Stimulated activated naive B cell treated with anti-CD40 and anti-IgM and Interleukin-4, amounts not matched to agents 10 μg/mL and 1 μg/mL and 100 μg/mL, for 72 hours (primary cell): ENCODE measurements at regions not wholly inside any gene's neighbourhood (a gene's known extent, or its start where the extent isn't known, plus 50 kb on each side); places are given as distances from the start of the nearest gene placed in this dataset.
"Not testable (repeated sequence)": the region's sequence is repeated elsewhere in the genome, so short reads cannot be mapped to it uniquely, and the experiment has no call there.

Experiments used
- ATAC-seq, 2 donors: fragments of 150-1000 bp; cut with Tn5 transposase; replicated peaks; 2 replicates each; pipeline ENCODE4 v1.10.0; 2021; ENCODE audit warnings: moderate library complexity in 1 of 2
- DNase-seq: peaks from one replicate; pipeline ENCODE4 v3.0.0; 2021
- H3K27ac Mint-ChIP-seq: one replicate; pipeline ENCODE4 v1.8.0; 2022; ENCODE audit warnings: mild to moderate bottlenecking, mixed read lengths
- H3K27me3 Mint-ChIP-seq, 2 donors: one replicate each; pipeline ENCODE4 v1.8.0; 2022; ENCODE audit warnings: mixed read lengths in 2 of 2
- H3K36me3 Mint-ChIP-seq, 2 donors: one replicate each; pipeline ENCODE4 v1.8.0; 2022; ENCODE audit warnings: mixed read lengths in 2 of 2, mild to moderate bottlenecking in 1 of 2
- H3K4me1 Mint-ChIP-seq, 2 donors: one replicate each; pipeline ENCODE4 v1.8.0; 2022; ENCODE audit warnings: mixed read lengths in 2 of 2, mild to moderate bottlenecking in 1 of 2
- H3K4me3 Mint-ChIP-seq, 2 donors: one replicate each; pipeline ENCODE4 v1.8.0; 2022; ENCODE audit warnings: mild to moderate bottlenecking in 2 of 2, mixed read lengths in 2 of 2, moderate library complexity in 1 of 2
- H3K9me3 Mint-ChIP-seq, 2 donors: one replicate each; pipeline ENCODE4 v1.8.0; 2022; ENCODE audit warnings: mixed read lengths in 2 of 2, mild to moderate bottlenecking in 1 of 2

DNA sequence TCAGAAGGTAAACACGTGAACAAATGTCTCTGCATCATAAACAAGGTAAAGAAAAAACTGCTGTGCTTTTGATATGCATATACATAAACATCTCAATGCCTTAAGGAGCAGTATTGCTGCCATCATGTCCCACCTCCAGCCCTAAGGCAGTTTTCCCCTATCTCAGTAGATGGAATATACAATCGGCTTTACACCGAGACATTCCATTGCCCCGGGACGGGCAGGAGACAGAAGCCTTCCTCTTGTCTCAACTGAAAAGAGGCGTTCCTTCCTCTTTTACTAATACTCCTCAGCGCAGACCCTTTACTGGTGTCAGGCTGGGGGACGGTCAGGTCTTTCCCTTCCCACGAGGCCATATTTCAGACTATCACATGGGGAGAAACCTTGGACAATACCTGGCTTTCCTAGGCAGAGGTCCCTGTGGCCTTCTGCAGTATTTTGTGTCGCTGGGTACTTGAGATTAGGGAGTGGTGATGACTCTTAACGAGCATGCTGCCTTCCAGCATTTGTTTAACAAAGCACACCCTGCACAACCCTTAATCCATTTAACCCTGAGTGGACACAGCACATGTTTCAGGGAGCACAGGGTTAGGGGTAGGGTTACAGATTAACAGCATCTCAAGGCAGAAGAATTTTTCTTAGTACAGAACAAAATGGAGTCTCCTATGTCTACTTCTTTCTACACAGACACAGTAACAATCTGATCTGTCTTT is 65.4 kb downstream of the RBM11 start:
- not testable (repeated sequence) for ATAC-seq, H3K36me3 Mint-ChIP-seq, H3K4me1 Mint-ChIP-seq, H3K27ac Mint-ChIP-seq, H3K9me3 Mint-ChIP-seq, DNase-seq, H3K27me3 Mint-ChIP-seq
- peak overlapping the region in 1 of 2 donors; percentile 74 for H3K4me3 Mint-ChIP-seq
